WTC11 (cell line): ENCODE measurements at regions not wholly inside any gene's neighbourhood (a gene's known extent, or its start where the extent isn't known, plus 50 kb on each side); places are given as distances from the start of the nearest gene placed in this dataset.

Experiments used
- ATAC-seq: fragments of 200-7000 bp; cut with Tn5 transposase; 2 replicates; pipeline ENCODE4 v1.10.0; 2021; ENCODE audit warnings: mild to moderate bottlenecking, moderate library complexity
- CTCF ChIA-PET: fragments of 300-600 bp; sonication (Branson Sonifier 250); formaldehyde crosslinking; loops from one replicate; lab custom pipeline; 2021; ENCODE audit warnings: antibody characterized with exemption; lab: Charles Lee
- POLR2A ChIA-PET: fragments of 350-600 bp; sonication (Branson Sonifier 250); formaldehyde crosslinking; loops from one replicate; lab custom pipeline; 2021; ENCODE audit warnings: antibody characterized with exemption; lab: Charles Lee
- DNase-seq: peaks from one replicate; pipeline ENCODE4 v3.0.0; 2021; ENCODE audit warnings: low spot score
- H3K27ac Mint-ChIP-seq: 2 replicates; pipeline ENCODE4 v1.8.0; 2021; ENCODE audit warnings: mixed read lengths
- H3K27me3 Mint-ChIP-seq: 2 replicates; pipeline ENCODE4 v1.8.0; 2021; ENCODE audit warnings: low read depth, mild to moderate bottlenecking, moderate library complexity, mixed read lengths
- H3K36me3 Mint-ChIP-seq: 2 replicates; pipeline ENCODE4 v1.8.0; 2021; ENCODE audit warnings: mixed read lengths
- H3K4me1 Mint-ChIP-seq: 2 replicates; pipeline ENCODE4 v1.8.0; 2022; ENCODE audit warnings: mixed read lengths
- H3K4me3 Mint-ChIP-seq: 2 replicates; pipeline ENCODE4 v1.8.0; 2021; ENCODE audit warnings: mild to moderate bottlenecking, moderate library complexity, mixed read lengths
- H3K9me3 Mint-ChIP-seq: 2 replicates; pipeline ENCODE4 v1.8.0; 2021; ENCODE audit warnings: mixed read lengths
- ATF3 ChIP-seq: sonication (generic); formaldehyde crosslinking; conservative IDR thresholded peaks from 2 replicates; pipeline ENCODE4 v1.8.1; 2022; ENCODE audit warnings: mild to moderate bottlenecking, missing genetic modification reagents
- ATF6 ChIP-seq: sonication (generic); formaldehyde crosslinking; IDR thresholded peaks from 2 replicates; pipeline ENCODE4 v1.8.1; 2023; ENCODE audit warnings: mild to moderate bottlenecking, missing genetic modification reagents
- CDX4 ChIP-seq: fragments of 250-450 bp; sonication (Bioruptor Pico); IDR thresholded peaks from 2 replicates; pipeline ENCODE4 v1.9.0; 2021; ENCODE audit warnings: moderate library complexity, mild to moderate bottlenecking, inconsistent platforms, borderline replicate concordance
- E2F1 ChIP-seq: sonication (generic); formaldehyde crosslinking; IDR thresholded peaks from 2 replicates; pipeline ENCODE4 v1.8.0; 2022; ENCODE audit warnings: mild to moderate bottlenecking, missing genetic modification reagents
- E2F4 ChIP-seq: sonication (generic); formaldehyde crosslinking; IDR thresholded peaks from 2 replicates; pipeline ENCODE4 v1.8.1; 2022; ENCODE audit warnings: low read depth, mild to moderate bottlenecking, moderate library complexity, missing genetic modification reagents, borderline replicate concordance
- ESRRA ChIP-seq: sonication (generic); formaldehyde crosslinking; IDR thresholded peaks from 2 replicates; pipeline ENCODE4 v1.8.1; 2022; ENCODE audit warnings: mild to moderate bottlenecking, missing genetic modification reagents, borderline replicate concordance
- IRF1 ChIP-seq: sonication (generic); formaldehyde crosslinking; IDR thresholded peaks from 2 replicates; pipeline ENCODE4 v1.8.0; 2023; ENCODE audit warnings: missing genetic modification reagents
- JAZF1 ChIP-seq: fragments of 250-450 bp; sonication (Bioruptor Pico); IDR thresholded peaks from 2 replicates; pipeline ENCODE4 v1.9.0; 2021; ENCODE audit warnings: moderate library complexity, mild to moderate bottlenecking, inconsistent platforms
- NFE2L1 ChIP-seq: sonication (generic); formaldehyde crosslinking; IDR thresholded peaks from 2 replicates; pipeline ENCODE4 v1.8.1; 2023; ENCODE audit warnings: missing genetic modification reagents
- NR3C1 ChIP-seq: sonication (generic); formaldehyde crosslinking; conservative IDR thresholded peaks from 2 replicates; pipeline ENCODE4 v1.8.1; 2023; ENCODE audit warnings: low read depth, mild to moderate bottlenecking, missing genetic modification reagents
- RELA ChIP-seq: sonication (generic); formaldehyde crosslinking; IDR thresholded peaks from 2 replicates; pipeline ENCODE4 v1.8.1; 2022; ENCODE audit warnings: missing genetic modification reagents, mild to moderate bottlenecking, borderline replicate concordance
- SP1 ChIP-seq: sonication (generic); formaldehyde crosslinking; conservative IDR thresholded peaks from 2 replicates; pipeline ENCODE4 v1.8.1; 2022; ENCODE audit warnings: missing genetic modification reagents
- TP53 ChIP-seq: sonication (generic); formaldehyde crosslinking; IDR thresholded peaks from 2 replicates; pipeline ENCODE4 v1.8.1; 2023; ENCODE audit warnings: mild to moderate bottlenecking, missing genetic modification reagents
- ZBTB21 ChIP-seq: sonication (generic); formaldehyde crosslinking; IDR thresholded peaks from 2 replicates; pipeline ENCODE4 v1.8.1; 2023; ENCODE audit warnings: mild to moderate bottlenecking, missing genetic modification reagents, borderline replicate concordance
- ZNF121 ChIP-seq: sonication (generic); formaldehyde crosslinking; IDR thresholded peaks from 2 replicates; pipeline ENCODE4 v1.8.0; 2023; ENCODE audit warnings: missing genetic modification reagents
- ZNF396 ChIP-seq: fragments of 250-450 bp; sonication (Bioruptor Pico); IDR thresholded peaks from 2 replicates; pipeline ENCODE4 v1.8.0; 2021; ENCODE audit warnings: mild to moderate bottlenecking, moderate library complexity, borderline replicate concordance
- ZNF416 ChIP-seq: fragments of 250-450 bp; sonication (Bioruptor Pico); IDR thresholded peaks from 2 replicates; pipeline ENCODE4 v1.9.0; 2021; ENCODE audit warnings: mild to moderate bottlenecking, inconsistent platforms
- ZNF425 ChIP-seq: fragments of 250-450 bp; sonication (Bioruptor Pico); conservative IDR thresholded peaks from 2 replicates; pipeline ENCODE4 v1.9.0; 2021; ENCODE audit warnings: mild to moderate bottlenecking
- ZNF512 ChIP-seq: sonication (generic); formaldehyde crosslinking; IDR thresholded peaks from 2 replicates; pipeline ENCODE4 v1.8.1; 2022; ENCODE audit warnings: missing genetic modification reagents, borderline replicate concordance
- ZNF671 ChIP-seq: fragments of 250-450 bp; sonication (Bioruptor Pico); IDR thresholded peaks from 2 replicates; pipeline ENCODE4 v1.8.0; 2021; ENCODE audit warnings: mild to moderate bottlenecking

- Mint-ChIP-seq H3K4me1 (peaks cover 32% of the 10 kb centered on the region), H3K27ac (no peak overlapping the region), H3K36me3 (no peaks in the 10 kb centered on the region), H3K27me3 (no peaks in the 10 kb centered on the region; the same call in 1 of the 2 replicates), H3K4me3 (no peak overlapping the region), H3K9me3 (0 out of 2 replicates have a peak, but pooled peaks cover 4% of the 10 kb centered on the region)
- no peak for ATAC-seq
- no peak for DNase-seq
- CTCF ChIA-PET = no interaction called here
- TF ChIP-seq SP1 (no peak), E2F1 (CRISPR knock-in tag) (no peak), ZNF512 (CRISPR knock-in tag) (no peak), ZNF425 (CRISPR knock-in tag) (no peak), E2F4 (CRISPR knock-in tag) (no peak)
- POLR2A ChIA-PET = no interaction called here
These were observed 101.1 kb upstream of the EPHA4 start for GRCh38 chr2:221673248-221673647.

GRCh38 chr2:221671515-221671914 is 99.4 kb upstream of the EPHA4 start:
- CTCF ChIA-PET = no interaction called here
- H3K4me3 Mint-ChIP-seq = no peak overlapping the region
- ATAC-seq = no peak
- no peaks in the 10 kb centered on the region; the same call in 1 of the 2 replicates for H3K27me3 Mint-ChIP-seq
- no peak for TF ChIP-seq E2F4 (CRISPR knock-in tag)
- no peak for TF ChIP-seq ZNF416
- TF ChIP-seq CDX4 (CRISPR knock-in tag) = no peak
- TF ChIP-seq JAZF1 (CRISPR knock-in tag) = no peak
- no peak for TF ChIP-seq ESRRA (CRISPR knock-in tag)
- TF ChIP-seq ZNF671 = no peak
- no peak for TF ChIP-seq RELA (CRISPR knock-in tag)
- TF ChIP-seq ZBTB21 = no peak
- TF ChIP-seq IRF1 = no peak
- no peak for TF ChIP-seq ZNF121 (CRISPR knock-in tag)
- no peak for TF ChIP-seq ATF6
- no peak for TF ChIP-seq TP53 (CRISPR knock-in tag)
- TF ChIP-seq ZNF396 (CRISPR knock-in tag) = no peak
- no peak for TF ChIP-seq NFE2L1
- TF ChIP-seq E2F1 (CRISPR knock-in tag) = no peak
- no peak for TF ChIP-seq NR3C1 (CRISPR knock-in tag)
- no peak for TF ChIP-seq ATF3 (CRISPR knock-in tag)
- peaks cover 15% of the 10 kb centered on the region for H3K4me1 Mint-ChIP-seq
- POLR2A ChIA-PET = no interaction called here
- H3K9me3 Mint-ChIP-seq = peaks cover 2% of the 10 kb centered on the region
- H3K36me3 Mint-ChIP-seq = peaks cover 3% of the 10 kb centered on the region; the same call in 1 of the 2 replicates
- H3K27ac Mint-ChIP-seq = no peak overlapping the region
- DNase-seq = no peak
